ENCODE measurements at regions not wholly inside any gene's neighbourhood (a gene's known extent, or its start where the extent isn't known, plus 50 kb on each side); places are given as distances from the start of the nearest gene placed in this dataset.

GRCh38 chr13:73339086-73339485 is 280.3 kb downstream of the KLF5 start:
- Histone ChIP-seq H3K27me3 (ENCODE audit: control insufficient read depth, insufficient read depth, low read length) (no peaks in the 10 kb centered on the region), H3K4me1 (ENCODE audit: control insufficient read depth, insufficient read depth, low read length) (no peaks in the 10 kb centered on the region), H3K36me3 (ENCODE audit: control insufficient read depth, insufficient read depth, low read length) (no peaks in the 10 kb centered on the region), H3K9me3 (ENCODE audit: control insufficient read depth, insufficient read depth, low read length) (no peaks in the 10 kb centered on the region), H3K27ac (ENCODE audit: low read depth, low read length) (no peak overlapping the region), H3K4me3 (ENCODE audit: low read depth, low read length) (no peak overlapping the region)
- no peak for DNase-seq (ENCODE audit: low read depth in 4 of 6, low spot score in 6 of 6)
- no CpG with 5 or more reads among the region's 2 CpGs for WGBS (ENCODE audit: insufficient coverage)

GRCh38 chr13:73338389-73338788 is 279.6 kb downstream of the KLF5 start:
- no CpG with 5 or more reads among the region's 3 CpGs for WGBS (ENCODE audit: insufficient coverage)
- H3K27ac ChIP-seq (ENCODE audit: low read depth, low read length) = no peak overlapping the region

GRCh38 chr13:73337532-73337931 is 278.7 kb downstream of the KLF5 start:
- Histone ChIP-seq H3K36me3 (ENCODE audit: control insufficient read depth, insufficient read depth, low read length) (no peaks in the 10 kb centered on the region), H3K4me1 (ENCODE audit: control insufficient read depth, insufficient read depth, low read length) (no peaks in the 10 kb centered on the region), H3K27me3 (ENCODE audit: control insufficient read depth, insufficient read depth, low read length) (no peaks in the 10 kb centered on the region), H3K27ac (ENCODE audit: low read depth, low read length) (no peak overlapping the region), H3K4me3 (ENCODE audit: low read depth, low read length) (no peak overlapping the region), H3K9me3 (ENCODE audit: control insufficient read depth, insufficient read depth, low read length) (no peaks in the 10 kb centered on the region)
- no CpG with 5 or more reads among the region's 2 CpGs for WGBS (ENCODE audit: insufficient coverage)
- no peak for DNase-seq (ENCODE audit: low read depth in 4 of 6, low spot score in 6 of 6)

More at GRCh38 chr13:73338389-73338788, 279.6 kb downstream of the KLF5 start:
- Histone ChIP-seq H3K36me3 (ENCODE audit: control insufficient read depth, insufficient read depth, low read length) (no peaks in the 10 kb centered on the region), H3K9me3 (ENCODE audit: control insufficient read depth, insufficient read depth, low read length) (no peaks in the 10 kb centered on the region), H3K4me3 (ENCODE audit: low read depth, low read length) (no peak overlapping the region), H3K27me3 (ENCODE audit: control insufficient read depth, insufficient read depth, low read length) (no peaks in the 10 kb centered on the region), H3K4me1 (ENCODE audit: control insufficient read depth, insufficient read depth, low read length) (no peaks in the 10 kb centered on the region)
- peak in 1 of 6 donors; percentile 13 for DNase-seq (ENCODE audit: low read depth in 4 of 6, low spot score in 6 of 6)

- Histone ChIP-seq H3K9me3 (ENCODE audit: control insufficient read depth, insufficient read depth, low read length) (no peaks in the 10 kb centered on the region), H3K4me1 (ENCODE audit: control insufficient read depth, insufficient read depth, low read length) (no peaks in the 10 kb centered on the region), H3K4me3 (ENCODE audit: low read depth, low read length) (no peak overlapping the region), H3K27ac (ENCODE audit: low read depth, low read length) (no peak overlapping the region), H3K36me3 (ENCODE audit: control insufficient read depth, insufficient read depth, low read length) (no peaks in the 10 kb centered on the region), H3K27me3 (ENCODE audit: control insufficient read depth, insufficient read depth, low read length) (no peaks in the 10 kb centered on the region)
- DNase-seq (ENCODE audit: low read depth in 4 of 6, low spot score in 6 of 6) = no peak
- WGBS (ENCODE audit: insufficient coverage) = no CpG with 5 or more reads among the region's 4 CpGs
Observed at GRCh38 chr13:73336773-73337172, 278.0 kb downstream of the KLF5 start.

GRCh38 chr13:73335944-73336343 is 277.1 kb downstream of the KLF5 start:
- DNase-seq (ENCODE audit: low read depth in 4 of 6, low spot score in 6 of 6) = no peak
- Histone ChIP-seq H3K4me1 (ENCODE audit: control insufficient read depth, insufficient read depth, low read length) (no peaks in the 10 kb centered on the region), H3K9me3 (ENCODE audit: control insufficient read depth, insufficient read depth, low read length) (no peaks in the 10 kb centered on the region), H3K36me3 (ENCODE audit: control insufficient read depth, insufficient read depth, low read length) (no peaks in the 10 kb centered on the region), H3K4me3 (ENCODE audit: low read depth, low read length) (no peak overlapping the region), H3K27ac (ENCODE audit: low read depth, low read length) (no peak overlapping the region), H3K27me3 (ENCODE audit: control insufficient read depth, insufficient read depth, low read length) (no peaks in the 10 kb centered on the region)
- WGBS (ENCODE audit: insufficient coverage) = 96% methylated on average over 3 of the region's 7 CpGs

- WGBS (ENCODE audit: insufficient coverage) = no CpG with 5 or more reads among the region's 5 CpGs
- Histone ChIP-seq H3K9me3 (ENCODE audit: control insufficient read depth, insufficient read depth, low read length) (no peaks in the 10 kb centered on the region), H3K27ac (ENCODE audit: low read depth, low read length) (no peak overlapping the region), H3K4me3 (ENCODE audit: low read depth, low read length) (no peak overlapping the region), H3K4me1 (ENCODE audit: control insufficient read depth, insufficient read depth, low read length) (no peaks in the 10 kb centered on the region), H3K27me3 (ENCODE audit: control insufficient read depth, insufficient read depth, low read length) (no peaks in the 10 kb centered on the region), H3K36me3 (ENCODE audit: control insufficient read depth, insufficient read depth, low read length) (no peaks in the 10 kb centered on the region)
- DNase-seq (ENCODE audit: low read depth in 4 of 6, low spot score in 6 of 6) = no peak
Observed at GRCh38 chr13:73335210-73335609, 276.4 kb downstream of the KLF5 start.

GRCh38 chr13:73334445-73334844 is 275.6 kb downstream of the KLF5 start:
- no peaks in the 10 kb centered on the region for H3K4me1 ChIP-seq (ENCODE audit: control insufficient read depth, insufficient read depth, low read length)
- no peak overlapping the region for H3K27ac ChIP-seq (ENCODE audit: low read depth, low read length)
- H3K9me3 ChIP-seq (ENCODE audit: control insufficient read depth, insufficient read depth, low read length) = no peaks in the 10 kb centered on the region
- H3K36me3 ChIP-seq (ENCODE audit: control insufficient read depth, insufficient read depth, low read length) = no peaks in the 10 kb centered on the region
- WGBS (ENCODE audit: insufficient coverage) = no CpG with 5 or more reads among the region's 4 CpGs
- peak in 1 of 6 donors; percentile 24 for DNase-seq (ENCODE audit: low read depth in 4 of 6, low spot score in 6 of 6)
- no peak overlapping the region for H3K4me3 ChIP-seq (ENCODE audit: low read depth, low read length)
- no peaks in the 10 kb centered on the region for H3K27me3 ChIP-seq (ENCODE audit: control insufficient read depth, insufficient read depth, low read length)

GRCh38 chr13:73331556-73331955 is 272.8 kb downstream of the KLF5 start:
- Histone ChIP-seq H3K4me1 (ENCODE audit: control insufficient read depth, insufficient read depth, low read length) (no peaks in the 10 kb centered on the region), H3K27me3 (ENCODE audit: control insufficient read depth, insufficient read depth, low read length) (no peaks in the 10 kb centered on the region), H3K27ac (ENCODE audit: low read depth, low read length) (no peak overlapping the region), H3K9me3 (ENCODE audit: control insufficient read depth, insufficient read depth, low read length) (no peaks in the 10 kb centered on the region), H3K36me3 (ENCODE audit: control insufficient read depth, insufficient read depth, low read length) (no peaks in the 10 kb centered on the region), H3K4me3 (ENCODE audit: low read depth, low read length) (no peak overlapping the region)
- no peak for DNase-seq (ENCODE audit: low read depth in 4 of 6, low spot score in 6 of 6)
- WGBS (ENCODE audit: insufficient coverage) = no CpG with 5 or more reads among the region's 1 CpG

- no peak overlapping the region for H3K4me3 ChIP-seq (ENCODE audit: low read depth, low read length)
- no peaks in the 10 kb centered on the region for H3K4me1 ChIP-seq (ENCODE audit: control insufficient read depth, insufficient read depth, low read length)
- no peak for DNase-seq (ENCODE audit: low read depth in 4 of 6, low spot score in 6 of 6)
- no peaks in the 10 kb centered on the region for H3K27me3 ChIP-seq (ENCODE audit: control insufficient read depth, insufficient read depth, low read length)
- H3K27ac ChIP-seq (ENCODE audit: low read depth, low read length) = no peak overlapping the region
- 70% methylated on average over 3 of the region's 3 CpGs for WGBS (ENCODE audit: insufficient coverage)
- no peaks in the 10 kb centered on the region for H3K36me3 ChIP-seq (ENCODE audit: control insufficient read depth, insufficient read depth, low read length)
- H3K9me3 ChIP-seq (ENCODE audit: control insufficient read depth, insufficient read depth, low read length) = no peaks in the 10 kb centered on the region
Observed at GRCh38 chr13:73329355-73329754, 270.6 kb downstream of the KLF5 start.

- Histone ChIP-seq H3K4me1 (ENCODE audit: control insufficient read depth, insufficient read depth, low read length) (no peaks in the 10 kb centered on the region), H3K27me3 (ENCODE audit: control insufficient read depth, insufficient read depth, low read length) (no peaks in the 10 kb centered on the region), H3K4me3 (ENCODE audit: low read depth, low read length) (no peak overlapping the region), H3K27ac (ENCODE audit: low read depth, low read length) (no peak overlapping the region), H3K9me3 (ENCODE audit: control insufficient read depth, insufficient read depth, low read length) (no peaks in the 10 kb centered on the region), H3K36me3 (ENCODE audit: control insufficient read depth, insufficient read depth, low read length) (no peaks in the 10 kb centered on the region)
- WGBS (ENCODE audit: insufficient coverage) = 100% methylated on average over 1 of the region's 4 CpGs
- DNase-seq (ENCODE audit: low read depth in 4 of 6, low spot score in 6 of 6) = no peak
Observed at GRCh38 chr13:73327579-73327978, 268.8 kb downstream of the KLF5 start.

Measured in spinal cord (tissue), 9 donors.